ENCODE measurements at regions not wholly inside any gene's neighbourhood (a gene's known extent, or its start where the extent isn't known, plus 50 kb on each side); places are given as distances from the start of the nearest gene placed in this dataset.

DNA sequence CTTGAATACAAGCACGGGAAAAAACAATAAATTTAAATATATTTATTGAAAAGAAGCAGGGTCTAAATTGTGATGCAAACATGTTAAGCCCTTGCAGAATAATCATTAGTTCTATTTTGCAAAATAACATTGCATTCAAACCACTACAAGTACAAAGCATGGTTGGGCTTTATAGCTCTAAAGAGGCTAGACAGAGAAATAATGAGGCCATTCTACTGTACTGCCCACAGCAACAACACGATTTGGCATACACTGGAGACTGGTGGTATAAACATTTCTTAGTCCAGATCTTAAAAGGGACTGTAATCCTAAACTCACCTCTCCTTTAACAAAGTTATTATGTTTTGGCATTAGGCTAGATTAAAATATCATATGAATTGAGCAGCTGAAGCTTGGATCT is 204.3 kb upstream of the LRIG1 start:
- H2AK5ac ChIP-seq (ENCODE audit: low read depth, low read length), result no peak overlapping the region
- no peaks in the 10 kb centered on the region for H3K4me1 ChIP-seq (replicated peaks in 1 of 4; ENCODE audit: control insufficient read depth in 3 of 4, insufficient read depth in 4 of 4, low read length in 3 of 4)
- no peaks in the 10 kb centered on the region for H3K27me3 ChIP-seq (replicated peaks in 1 of 4; ENCODE audit: control insufficient read depth in 3 of 4, extremely low read depth in 1 of 4, insufficient read depth in 3 of 4, low read length in 3 of 4)
- no peaks in the 10 kb centered on the region for H3K79me2 ChIP-seq (ENCODE audit: control insufficient read depth in 1 of 2, insufficient read depth in 2 of 2, low read length in 2 of 2)
- H3K23ac ChIP-seq (ENCODE audit: insufficient read length), result no peak overlapping the region
- H3K4me3 ChIP-seq (ENCODE audit: extremely low read depth in 1 of 4, insufficient read depth in 2 of 4, low read depth in 3 of 4, low read length in 4 of 4), result no peak overlapping the region
- DNase-seq (ENCODE audit: low read depth in 1 of 2, low spot score in 2 of 2) (no peak), FAIRE-seq (no peak)
- no peaks in the 10 kb centered on the region for H4K20me1 ChIP-seq (replicated peaks in 1 of 2; ENCODE audit: control insufficient read depth in 1 of 2, insufficient read depth in 2 of 2, low read length in 2 of 2)
- H2BK15ac ChIP-seq (ENCODE audit: low read length), result no peak overlapping the region
- H4K8ac ChIP-seq (ENCODE audit: extremely low read depth, insufficient read depth, low read length), result no peak overlapping the region
- H3K79me1 ChIP-seq (ENCODE audit: low read depth, low read length), result no peaks in the 10 kb centered on the region
- WGBS, 2 experiments (ENCODE audit: extremely low coverage in 1 of 2, insufficient coverage in 1 of 2, insufficient read length in 1 of 2, insufficient replicate concordance in 2 of 2, low coverage in 1 of 2, low lambda C conversion rate in 2 of 2, missing lambda C conversion rate in 1 of 2), result 90% methylated on average over 2 of the region's 2 CpGs; no CpG with 5 or more reads in 1 of the 2 experiments
- H3K9ac ChIP-seq (replicated peaks in 1 of 4; ENCODE audit: extremely low read depth in 1 of 4, low read depth in 3 of 4, low read length in 3 of 4), result no peak overlapping the region
- no peak overlapping the region for H2BK5ac ChIP-seq (ENCODE audit: low read depth, low read length)
- no peak overlapping the region for H4K5ac ChIP-seq (ENCODE audit: insufficient read length, low read depth, low read length)
- TF ChIP-seq SUZ12 (IDR thresholded peaks at IDR 0.05; ENCODE audit: low read length) (no peak), RXRA (IDR thresholded peaks at IDR 0.05; ENCODE audit: insufficient read depth, low read depth, low read length) (no peak), EGR1 (IDR thresholded peaks at IDR 0.05; ENCODE audit: borderline replicate concordance, low read depth, low read length) (no peak), MAFK (IDR thresholded peaks at IDR 0.05; ENCODE audit: low read depth, low read length) (no peak), POU5F1 (IDR thresholded peaks at IDR 0.05; ENCODE audit: low read depth, low read length) (no peak)
- no peak overlapping the region for H3K4me2 ChIP-seq (ENCODE audit: insufficient read depth in 1 of 2, low read depth in 2 of 2, low read length in 2 of 2)
- H3K36me3 ChIP-seq (ENCODE audit: control insufficient read depth in 2 of 4, insufficient read depth in 4 of 4, low read length in 3 of 4), result no peaks in the 10 kb centered on the region
- H2BK12ac ChIP-seq (ENCODE audit: low read depth, low read length), result no peak overlapping the region
- no peak overlapping the region for H3K4ac ChIP-seq (replicated peaks; ENCODE audit: insufficient read length, low read depth, low read length)
- no peak overlapping the region for H3K27ac ChIP-seq (ENCODE audit: low read depth, low read length)
- no peak overlapping the region for H2BK120ac ChIP-seq (replicated peaks; ENCODE audit: low read depth, low read length)
- POLR2A ChIA-PET (ENCODE audit: partially characterized antibody), result no interaction called here
- H3K18ac ChIP-seq (ENCODE audit: extremely low read depth, low read length), result no peak overlapping the region
- H3K23me2 ChIP-seq (ENCODE audit: low read depth, low read length), result no peaks in the 10 kb centered on the region
- no peak overlapping the region for H3K56ac ChIP-seq (replicated peaks; ENCODE audit: insufficient read length, low read depth, low read length)
- H2BK20ac ChIP-seq (ENCODE audit: low read length), result no peak overlapping the region
- CTCF ChIA-PET (ENCODE audit: partially characterized antibody), result no interaction called here
- H3K9me3 ChIP-seq (ENCODE audit: insufficient read depth in 2 of 2, low read depth in 1 of 2, low read length in 1 of 2), result no peaks in the 10 kb centered on the region
- H2AFZ ChIP-seq (ENCODE audit: low read length), result no peak overlapping the region
- no peak overlapping the region for H4K91ac ChIP-seq (replicated peaks; ENCODE audit: insufficient read length, low read length)
- no peak overlapping the region for H3K14ac ChIP-seq (ENCODE audit: insufficient read length)

Data from H1 (cell line).